ENCODE measurements at regions not wholly inside any gene's neighbourhood (a gene's known extent, or its start where the extent isn't known, plus 50 kb on each side); places are given as distances from the start of the nearest gene placed in this dataset.
A peak's percentile ranks its signal among the peaks of the same experiment; 100 is the strongest.

DNA sequence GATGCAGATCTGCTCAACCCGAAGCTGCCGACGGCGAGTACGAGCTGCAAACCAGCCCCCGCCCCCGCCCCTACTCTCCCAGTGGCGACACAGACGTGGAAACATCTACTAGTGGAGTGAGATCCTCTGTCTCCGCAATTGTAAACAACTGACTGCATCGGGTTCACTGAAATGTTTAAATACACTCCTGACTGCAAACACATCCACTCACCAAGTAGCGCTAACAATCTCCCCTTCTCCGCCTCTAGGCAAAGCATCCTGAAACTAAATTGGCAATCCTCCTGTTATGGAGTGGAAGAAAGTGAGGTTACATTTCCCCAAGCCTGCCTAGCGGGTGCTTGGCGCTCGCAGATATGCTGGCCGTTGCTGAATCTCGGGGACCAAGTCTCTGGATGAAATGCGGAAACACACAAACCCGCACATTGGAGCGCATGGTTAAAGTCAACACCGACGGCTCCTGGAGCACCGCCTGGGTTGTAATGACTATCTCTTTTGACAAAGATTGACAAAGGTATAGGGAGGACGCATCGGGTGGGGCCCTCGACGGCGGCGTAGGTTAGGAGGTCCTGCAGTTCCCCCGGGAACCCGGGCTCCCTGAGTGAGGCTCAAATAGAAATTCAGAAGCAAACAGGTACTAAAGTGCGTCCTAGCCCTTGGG, 117.0 kb upstream of the TEX13C start:
- Histone ChIP-seq H3K4me1 (no peaks in the 10 kb centered on the region), H3K27ac (no peak overlapping the region), H3K4me3 (replicated peaks in 1 of 3) (no peak overlapping the region), H3K36me3 (no peaks in the 10 kb centered on the region), H3K27me3 (no peaks in the 10 kb centered on the region), H3K9me3 (no peaks in the 10 kb centered on the region)
- intact Hi-C loops (cut with DNase I): no loop called here
- WGBS, 2 donors: 0 to 3% methylated on average over 3 to 7 of the region's 33 CpGs
- TF ChIP-seq, protein P1, sequence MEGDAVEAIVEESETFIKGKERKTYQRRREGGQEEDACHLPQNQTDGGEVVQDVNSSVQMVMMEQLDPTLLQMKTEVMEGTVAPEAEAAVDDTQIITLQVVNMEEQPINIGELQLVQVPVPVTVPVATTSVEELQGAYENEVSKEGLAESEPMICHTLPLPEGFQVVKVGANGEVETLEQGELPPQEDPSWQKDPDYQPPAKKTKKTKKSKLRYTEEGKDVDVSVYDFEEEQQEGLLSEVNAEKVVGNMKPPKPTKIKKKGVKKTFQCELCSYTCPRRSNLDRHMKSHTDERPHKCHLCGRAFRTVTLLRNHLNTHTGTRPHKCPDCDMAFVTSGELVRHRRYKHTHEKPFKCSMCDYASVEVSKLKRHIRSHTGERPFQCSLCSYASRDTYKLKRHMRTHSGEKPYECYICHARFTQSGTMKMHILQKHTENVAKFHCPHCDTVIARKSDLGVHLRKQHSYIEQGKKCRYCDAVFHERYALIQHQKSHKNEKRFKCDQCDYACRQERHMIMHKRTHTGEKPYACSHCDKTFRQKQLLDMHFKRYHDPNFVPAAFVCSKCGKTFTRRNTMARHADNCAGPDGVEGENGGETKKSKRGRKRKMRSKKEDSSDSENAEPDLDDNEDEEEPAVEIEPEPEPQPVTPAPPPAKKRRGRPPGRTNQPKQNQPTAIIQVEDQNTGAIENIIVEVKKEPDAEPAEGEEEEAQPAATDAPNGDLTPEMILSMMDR (IDR thresholded peaks at IDR 0.05): no peak
- peak; percentile 0 to 3 for DNase-seq

DNA sequence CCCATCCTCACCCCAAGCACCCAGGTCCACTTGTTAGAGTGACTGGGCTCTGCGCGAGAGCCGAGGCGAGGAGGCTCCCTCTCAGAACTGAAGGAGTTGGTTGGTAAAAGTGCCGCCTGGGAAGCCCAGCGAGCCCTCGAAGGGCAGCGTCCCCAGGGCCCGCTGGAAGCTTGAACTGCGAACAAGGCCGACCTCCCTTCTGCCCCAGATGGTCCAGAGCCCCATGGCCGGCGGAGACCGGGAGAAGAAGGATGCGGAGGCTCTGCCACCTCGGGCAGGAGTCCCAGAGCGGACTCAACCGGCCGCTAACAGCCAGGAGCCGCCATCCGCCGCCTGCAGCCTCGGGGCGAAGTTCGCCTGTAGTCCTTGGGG, 116.3 kb upstream of the TEX13C start:
- 0% methylated on average over 11 of the region's 25 CpGs; no CpG with 5 or more reads in 1 of the 2 donors for whole genome bisulfite sequencing, 2 donors
- H3K27ac ChIP-seq: no peak overlapping the region
- intact Hi-C loops (cut with DNase I): no loop called here

GRCh38 chrX:125203737-125204578, 115.7 kb upstream of the TEX13C start:
- intact Hi-C loops (cut with DNase I): no loop called here
- Histone ChIP-seq H3K9me3 (no peaks in the 10 kb centered on the region), H3K4me1 (no peaks in the 10 kb centered on the region), H3K36me3 (no peaks in the 10 kb centered on the region), H3K27ac (peak overlapping the region; percentile 10 to 46 (median 32)), H3K4me3 (replicated peaks in 1 of 3) (peak overlapping the region in 2 of 3 donors; percentile 13 to 23), H3K27me3 (no peaks in the 10 kb centered on the region)
- DNase-seq: peak; percentile 60 to 65
- peak in 1 of 2 donors; percentile 40 for TF ChIP-seq POLR2A (IDR thresholded peaks at IDR 0.05)
- TF ChIP-seq, protein P1 (IDR thresholded peaks at IDR 0.05): no peak
- 0 to 1% methylated on average over 13 to 14 of the region's 63 CpGs for WGBS, 2 donors

More for the DNA sequence above, 116.3 kb upstream of the TEX13C start:
- TF ChIP-seq, protein P1 (IDR thresholded peaks at IDR 0.05): no peak
- TF ChIP-seq POLR2A (IDR thresholded peaks at IDR 0.05): no peak
- Histone ChIP-seq H3K27me3 (no peaks in the 10 kb centered on the region), H3K9me3 (no peaks in the 10 kb centered on the region), H3K36me3 (no peaks in the 10 kb centered on the region), H3K4me3 (replicated peaks in 1 of 3) (peak overlapping the region in 1 of 3 donors; percentile 23), H3K4me1 (no peaks in the 10 kb centered on the region)
- DNase-seq: peak in 1 of 2 donors; percentile 7

DNA sequence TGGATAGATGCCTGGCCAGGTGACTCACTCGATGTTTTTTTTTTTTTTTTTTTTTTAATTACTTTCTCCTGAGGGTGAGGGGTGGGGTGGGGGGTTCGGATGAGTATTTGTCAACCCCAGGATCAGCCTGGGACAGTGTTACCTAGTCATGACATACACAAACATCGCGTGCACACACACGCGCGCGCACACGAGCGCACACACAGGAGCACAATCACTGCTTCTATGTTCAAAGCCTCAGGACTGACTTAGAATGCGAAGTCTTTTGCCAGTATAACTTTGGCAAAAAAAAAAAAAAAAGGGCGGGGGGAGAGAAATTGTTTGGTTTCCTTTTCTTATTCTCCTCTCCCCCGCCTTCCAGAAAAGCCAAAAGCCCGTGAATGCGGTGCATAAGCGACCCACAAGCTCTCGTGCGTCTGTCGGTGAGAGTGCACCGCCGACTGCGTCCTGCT, 115.0 kb upstream of the TEX13C start:
- TF ChIP-seq, protein P1 (IDR thresholded peaks at IDR 0.05): no peak
- TF ChIP-seq POLR2A (IDR thresholded peaks at IDR 0.05): no peak
- peak overlapping the region in 1 of 3 donors; percentile 27 for H3K4me3 ChIP-seq (replicated peaks in 1 of 3)
- H3K27ac ChIP-seq: peak overlapping the region; percentile 8 to 61 (median 56)
- H3K27me3 ChIP-seq: no peaks in the 10 kb centered on the region
- DNase-seq: peak in 1 of 2 donors; percentile 3
- intact Hi-C loops (cut with DNase I): no loop called here
- H3K4me1 ChIP-seq: no peaks in the 10 kb centered on the region
- H3K36me3 ChIP-seq: no peaks in the 10 kb centered on the region
- WGBS, 2 donors: 0% methylated on average over 16 to 17 of the region's 22 CpGs
- H3K9me3 ChIP-seq: no peaks in the 10 kb centered on the region

Data from thyroid gland (tissue), 4 donors.